HG02852 (cell line): ENCODE measurements at regions not wholly inside any gene's neighbourhood (a gene's known extent, or its start where the extent isn't known, plus 50 kb on each side); places are given as distances from the start of the nearest gene placed in this dataset.

Experiments used
- ATAC-seq: cut with Tn5 transposase; IDR thresholded peaks from one replicate; pipeline ENCODE4 v1.9.1; 2021; ENCODE audit warnings: mild to moderate bottlenecking, moderate library complexity; ENCODE audit not compliant: unreplicated experiment

DNA sequence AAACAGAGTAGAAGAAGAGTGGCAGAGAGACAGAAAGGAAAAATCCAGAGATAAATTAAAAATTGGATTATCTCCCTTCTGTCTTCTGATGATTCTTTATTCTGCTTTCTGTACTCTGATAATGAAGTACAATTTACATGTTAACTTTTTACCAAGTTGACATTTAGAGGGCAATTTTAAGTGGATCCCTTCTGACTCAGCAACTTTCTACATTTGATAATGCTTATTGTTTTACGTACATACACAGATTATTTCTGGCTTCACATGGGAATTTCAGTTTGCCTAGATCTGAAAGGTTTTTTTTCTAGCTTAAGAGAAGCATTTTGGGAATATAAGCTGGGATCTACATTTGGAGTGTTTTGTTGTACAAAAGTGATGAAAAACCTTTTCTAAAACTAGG is 491.3 kb downstream of the OTOL1 start:
- no peak for ATAC-seq

- no peak for ATAC-seq
These were observed 492.4 kb downstream of the OTOL1 start for GRCh38 chr3:161989012-161989411.

DNA sequence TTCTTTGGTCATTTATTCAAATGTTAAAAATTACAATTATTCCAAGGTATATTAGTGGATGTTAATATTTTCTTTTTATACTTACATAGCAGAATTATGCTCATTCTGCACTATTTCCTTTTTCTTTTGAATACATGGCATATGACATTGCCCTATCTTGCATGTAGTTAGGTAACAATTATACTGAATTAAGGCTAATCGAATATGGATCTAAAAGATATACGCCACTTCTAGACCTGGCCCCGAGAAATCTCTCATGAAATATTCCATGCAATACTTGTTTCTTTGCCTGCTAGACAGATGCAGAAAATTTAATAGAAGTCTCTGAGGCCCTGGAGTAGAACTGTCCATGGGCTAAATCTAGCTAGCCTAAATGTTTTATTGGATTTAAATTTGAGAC is 493.4 kb downstream of the OTOL1 start:
- no peak for ATAC-seq

- ATAC-seq: no peak
These were observed 495.4 kb downstream of the OTOL1 start for GRCh38 chr3:161991901-161992540.

DNA sequence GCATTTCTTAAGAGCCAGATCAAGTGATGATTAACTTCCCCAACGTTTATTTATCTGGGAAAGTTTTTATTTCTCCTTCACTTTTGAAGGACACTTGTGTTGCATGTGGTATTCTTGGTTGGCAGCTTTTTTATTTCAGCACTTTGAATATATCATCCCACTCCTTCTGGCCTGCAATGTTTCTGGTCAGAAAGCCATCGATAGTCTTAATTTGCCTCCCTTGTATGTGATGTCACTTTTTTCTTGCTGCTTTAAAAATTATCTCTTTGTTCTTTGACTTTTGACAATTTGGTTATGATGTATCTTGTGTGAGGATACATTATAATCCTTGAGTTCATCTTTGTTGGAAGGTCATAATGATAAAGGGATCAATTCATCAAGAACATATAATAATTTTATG is 503.2 kb downstream of the OTOL1 start:
- no peak for ATAC-seq

- ATAC-seq: no peak
These were observed 511.1 kb downstream of the OTOL1 start for GRCh38 chr3:162007722-162008121.

DNA sequence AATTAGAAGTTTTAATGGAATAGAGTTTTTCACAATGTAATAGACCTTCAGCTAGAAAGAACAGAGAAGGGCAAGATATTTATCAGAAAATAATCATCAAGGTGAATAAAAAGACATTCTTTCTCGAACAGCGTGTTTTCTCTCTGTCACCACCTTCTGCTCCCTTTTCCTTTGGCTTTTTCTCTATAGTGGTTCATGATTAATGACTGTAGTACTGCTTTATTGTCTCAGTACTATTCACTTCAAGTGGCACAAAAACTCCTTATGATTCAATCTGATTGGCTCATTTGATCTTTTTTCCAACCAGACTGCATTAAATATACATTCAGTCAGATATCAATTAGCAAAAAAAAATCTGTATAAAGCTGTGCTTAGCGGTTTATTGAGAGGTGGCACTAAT is 516.0 kb downstream of the OTOL1 start:
- ATAC-seq: no peak

- no peak for ATAC-seq
These were observed 517.7 kb downstream of the OTOL1 start for GRCh38 chr3:162014284-162014683.

DNA sequence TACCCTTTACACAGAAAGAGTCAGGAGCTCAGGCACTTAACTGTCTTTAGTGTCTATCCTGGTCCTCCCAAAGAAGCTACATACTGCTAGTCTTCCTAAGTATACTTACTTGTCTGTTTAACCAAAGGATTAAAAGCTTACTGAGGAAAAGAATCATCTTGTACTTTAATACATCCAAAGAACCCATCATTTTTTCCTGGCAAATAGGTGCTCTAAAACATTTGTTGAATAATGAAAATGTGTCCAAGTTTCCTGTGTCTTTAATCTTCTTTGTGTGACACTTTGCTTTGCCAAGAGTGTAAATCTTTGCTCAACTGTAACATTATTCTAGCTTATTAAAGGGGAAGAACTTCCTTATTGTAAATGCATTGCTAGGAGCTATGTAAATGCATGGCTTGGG is 519.2 kb downstream of the OTOL1 start:
- no peak for ATAC-seq

DNA sequence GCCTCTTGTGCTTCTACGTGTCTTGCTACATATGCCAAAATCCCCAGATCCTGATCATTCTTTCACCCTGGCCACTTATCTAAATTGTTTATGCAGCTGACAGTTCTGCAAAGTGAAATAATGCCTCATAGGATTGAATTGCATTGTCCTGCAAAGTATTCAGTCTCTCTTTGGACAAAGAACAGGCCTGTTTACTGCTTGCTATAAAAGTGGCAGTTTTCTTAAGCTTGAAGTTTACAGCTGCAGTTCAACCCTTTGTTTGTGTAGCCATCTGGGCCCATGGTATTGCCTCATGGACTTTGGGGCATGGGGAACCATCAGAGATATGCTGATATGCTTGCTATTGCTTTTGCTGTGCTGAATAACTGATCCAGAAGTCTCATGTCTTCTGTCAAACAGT is 523.2 kb downstream of the OTOL1 start:
- no peak for ATAC-seq

- ATAC-seq: no peak
These were observed 524.6 kb downstream of the OTOL1 start for GRCh38 chr3:162021206-162021605.

DNA sequence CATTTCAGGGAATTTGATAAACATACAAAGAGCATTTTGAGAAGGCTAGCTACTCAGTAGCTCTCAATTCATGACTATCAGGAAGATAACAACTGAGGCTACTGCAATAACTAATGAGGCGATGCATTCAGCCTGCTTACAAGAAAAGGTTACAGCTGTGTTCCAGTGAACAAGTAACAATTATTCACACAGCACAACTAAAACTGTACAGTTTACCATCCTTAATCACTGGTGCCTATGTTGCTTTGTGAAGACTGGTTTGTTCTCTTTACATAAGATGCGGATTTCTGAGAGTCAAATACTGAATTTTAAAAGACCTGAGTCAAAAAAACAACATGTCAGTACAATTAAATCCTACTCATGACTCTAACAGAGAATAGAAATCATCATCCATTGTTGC is 526.3 kb downstream of the OTOL1 start:
- ATAC-seq: no peak

DNA sequence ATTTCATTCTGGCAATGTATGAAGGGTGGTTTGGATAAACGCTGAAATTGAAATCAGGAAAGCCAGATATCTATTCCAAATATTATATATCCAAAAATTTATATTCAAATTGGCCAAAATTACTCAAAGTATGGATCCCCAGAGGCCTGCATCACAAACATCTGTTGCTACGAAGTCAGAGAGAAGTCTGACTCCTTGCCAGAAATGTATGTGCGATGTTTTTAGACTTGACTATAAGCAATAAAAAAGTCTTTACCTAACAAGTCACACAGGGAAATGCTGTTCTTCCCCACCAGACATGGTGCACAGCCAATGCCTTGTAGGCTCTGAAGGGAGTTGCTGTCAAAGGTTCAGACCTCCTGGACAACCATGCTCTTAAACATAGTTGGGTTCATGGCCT is 533.1 kb downstream of the OTOL1 start:
- ATAC-seq: no peak

DNA sequence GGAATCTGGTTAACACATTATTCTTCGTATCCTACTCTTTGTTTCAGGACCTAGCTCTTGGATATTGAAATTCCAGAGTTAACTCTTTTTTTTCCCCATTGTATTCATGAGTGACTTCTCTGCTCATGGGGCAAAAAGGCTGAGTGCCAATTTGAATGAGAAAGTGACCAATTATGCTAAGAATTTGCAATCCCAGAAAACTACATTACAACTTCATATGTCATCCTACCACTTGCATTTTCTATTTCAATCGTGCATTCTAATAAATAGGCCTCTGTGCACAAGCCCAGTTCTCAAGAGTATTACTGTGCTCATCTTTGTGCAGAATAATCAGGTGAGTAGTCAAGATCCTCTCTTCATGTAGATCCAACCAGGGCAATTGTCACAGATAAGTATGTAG is 537.8 kb downstream of the OTOL1 start:
- ATAC-seq: no peak

DNA sequence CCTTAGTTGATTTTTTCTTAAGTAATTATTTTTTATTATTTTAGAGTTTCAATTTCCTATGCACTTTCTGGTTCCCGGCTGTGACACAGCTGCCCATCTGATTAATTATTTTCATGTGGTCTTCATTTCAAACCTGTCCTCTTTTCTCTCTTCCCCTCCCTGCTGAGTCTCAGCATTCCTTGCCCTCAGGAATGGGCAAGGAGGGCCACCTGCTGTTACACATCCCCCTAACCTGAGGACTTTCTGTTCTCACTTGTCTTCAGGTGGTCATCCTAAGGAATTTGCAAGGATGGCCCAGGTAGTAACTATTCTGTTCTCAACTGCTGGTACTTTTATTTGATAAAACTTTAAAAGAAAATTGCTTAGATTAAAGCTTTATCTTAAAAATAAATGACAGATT is 545.0 kb downstream of the OTOL1 start:
- ATAC-seq: no peak

DNA sequence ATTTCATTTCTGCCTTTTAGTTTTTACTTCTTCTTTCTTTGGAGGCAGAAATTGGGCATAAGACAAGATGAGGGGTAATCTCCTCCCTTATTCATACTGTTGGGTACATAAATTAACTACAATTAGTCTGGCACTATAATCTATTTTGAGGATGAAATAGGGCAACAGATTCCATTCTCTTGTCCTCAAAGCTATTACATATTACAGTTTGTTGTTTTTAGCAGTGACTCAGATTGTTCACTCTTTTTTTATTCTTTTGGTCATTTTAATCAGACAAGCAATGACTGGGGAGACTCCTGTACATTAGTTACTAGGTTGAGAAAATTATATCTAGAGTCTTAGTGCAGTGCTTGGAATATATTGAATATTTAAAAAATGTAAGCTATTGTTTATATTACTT is 556.0 kb downstream of the OTOL1 start:
- no peak for ATAC-seq

DNA sequence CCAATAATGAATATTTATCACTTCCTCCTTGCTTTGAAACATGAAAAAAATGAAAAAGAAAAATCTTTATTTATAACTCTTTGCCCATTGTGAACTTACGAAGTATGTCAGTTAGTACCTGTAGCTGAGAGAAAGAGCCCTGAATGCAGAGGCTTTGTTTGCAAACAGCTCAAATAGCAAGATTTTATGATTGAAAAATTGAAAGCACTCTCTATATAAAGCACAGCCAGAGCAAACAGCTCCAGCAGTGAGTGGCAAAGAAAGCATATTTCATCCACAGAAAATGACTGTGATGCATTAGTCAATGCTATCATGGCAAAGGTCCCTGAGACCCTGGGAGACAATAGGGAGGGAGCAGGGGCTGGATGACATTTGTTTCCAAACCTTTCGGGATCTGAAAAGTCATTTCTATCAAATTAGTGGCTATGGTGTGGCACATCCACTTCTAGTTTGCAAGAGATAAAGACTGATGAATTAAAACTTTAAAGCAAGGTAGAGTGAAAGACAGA is 576.1 kb downstream of the OTOL1 start:
- ATAC-seq: no peak

GRCh38 chr3:162073422-162073975 is 576.9 kb downstream of the OTOL1 start:
- no peak for ATAC-seq

- ATAC-seq: no peak
These were observed 580.5 kb downstream of the OTOL1 start for GRCh38 chr3:162077108-162077507.

DNA sequence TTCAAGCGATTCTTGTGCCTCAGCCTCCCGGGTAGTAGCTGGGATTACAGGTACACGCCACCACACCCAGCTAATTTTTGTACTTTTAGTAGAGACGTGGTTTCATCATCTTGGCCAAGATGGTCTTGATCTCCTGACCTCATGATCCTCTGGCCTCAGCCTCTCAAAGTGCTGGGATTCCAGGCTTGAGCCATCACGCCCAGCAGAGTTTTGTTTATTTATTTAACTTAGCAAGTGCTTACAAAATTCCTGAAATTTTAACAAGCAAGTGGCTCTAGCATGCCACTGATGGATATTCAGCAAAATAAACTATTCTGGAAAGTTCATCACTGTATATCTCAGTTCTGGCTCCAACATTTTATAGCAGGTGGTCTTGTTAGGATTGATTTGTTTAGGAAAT is 585.9 kb downstream of the OTOL1 start:
- ATAC-seq: no peak

GRCh38 chr3:162087361-162087760 is 590.8 kb downstream of the OTOL1 start:
- ATAC-seq: no peak

- no peak for ATAC-seq
These were observed 596.1 kb downstream of the OTOL1 start for GRCh38 chr3:162092751-162093150.

- no peak for ATAC-seq
These were observed 597.7 kb downstream of the OTOL1 start for GRCh38 chr3:162094301-162094700.
